Aorta (tissue), 5 donors: ENCODE measurements at regions not wholly inside any gene's neighbourhood (a gene's known extent, or its start where the extent isn't known, plus 50 kb on each side); places are given as distances from the start of the nearest gene placed in this dataset.

ENCODE experiments used
- ATAC-seq: fragments of 200-7000 bp; cut with Tn5 transposase; one replicate; pipeline ENCODE4 v1.9.1; 2022; ENCODE audit warnings: moderate library complexity; ENCODE audit not compliant: low FRiP score
- DNase-seq, 2 donors: peaks; one replicate each; pipeline ENCODE4 v3.0.0-alpha.2; 2020
- H3K27ac ChIP-seq, 2 donors: one replicate each; pipeline ENCODE4 v1.5.1; 2013; ENCODE audit warnings: low read length in 2 of 2, mild to moderate bottlenecking in 2 of 2, moderate library complexity in 2 of 2, control low read depth in 1 of 2, inconsistent platforms in 1 of 2, low read depth in 1 of 2
- H3K27me3 ChIP-seq, 2 donors: one replicate each; pipeline ENCODE4 v1.6.1; 2013; ENCODE audit warnings: control low read depth in 1 of 2, low read length in 1 of 2, mild to moderate bottlenecking in 1 of 2, moderate library complexity in 1 of 2; ENCODE audit not compliant: insufficient read depth in 2 of 2, control insufficient read depth in 1 of 2
- H3K36me3 ChIP-seq, 2 donors: one replicate each; pipeline ENCODE4 v1.6.1; 2013; ENCODE audit warnings: control low read depth in 1 of 2, low read length in 1 of 2, mild to moderate bottlenecking in 1 of 2; ENCODE audit not compliant: insufficient read depth in 2 of 2, control insufficient read depth in 1 of 2
- H3K4me1 ChIP-seq, 2 donors: one replicate each; pipeline ENCODE4 v1.6.1; 2013; ENCODE audit warnings: low read length in 2 of 2, control low read depth in 1 of 2, mild to moderate bottlenecking in 1 of 2, moderate library complexity in 1 of 2; ENCODE audit not compliant: insufficient read depth in 2 of 2, control insufficient read depth in 1 of 2
- H3K4me3 ChIP-seq, 2 donors: one replicate each; pipeline ENCODE4 v1.5.1; 2013; ENCODE audit warnings: low read length in 2 of 2, control low read depth in 1 of 2, mild to moderate bottlenecking in 1 of 2
- H3K9me3 ChIP-seq: one replicate; pipeline ENCODE4 v1.6.1; 2013; ENCODE audit warnings: mild to moderate bottlenecking, low read length; ENCODE audit not compliant: control insufficient read depth
- WGBS, 2 donors: extraction: QIAGEN DNeasy Blood & Tissue Kit; methylation state at CpG; one replicate each; pipeline ENCODE4 v1.1.7; 2013; 5-methylcytosine and 5-hydroxymethylcytosine counted together
- intact Hi-C, 2 donors: fragments of 100-400 bp; cut with DNase I; formaldehyde crosslinking; loops; one replicate each; pipeline versions ENCODE4 v1.14.2 to v1.15.0; 2022
- donor health status: healthy with polysubstance abuse.
- donor health status: Bipolar disorder and iron deficiency.
- donor health status: DM: no; HTN: no; CAD: no.
- donor health status: DM: no; HTN: no; CAD: no.
- donor health status: DM: yes; HTN: yes; CAD: no.

- Histone ChIP-seq H3K27me3 (no peaks in the 10 kb centered on the region), H3K4me1 (no peaks in the 10 kb centered on the region), H3K36me3 (no peaks in the 10 kb centered on the region), H3K4me3 (no peak overlapping the region), H3K27ac (no peak overlapping the region), H3K9me3 (peaks cover 2% of the 10 kb centered on the region)
- ATAC-seq (no peak), DNase-seq (no peak)
- intact Hi-C loops = no loop called here
- WGBS, 2 donors = 77 to 82% methylated on average over 4 of the region's 4 CpGs
Measured at GRCh38 chrX:40496728-40497127, 84.0 kb upstream of the ATP6AP2 start.

GRCh38 chrX:40495659-40496058 lies 85.1 kb upstream of the ATP6AP2 start:
- no peaks in the 10 kb centered on the region for H3K4me1 ChIP-seq
- intact Hi-C loops = no loop called here
- peaks cover 2% of the 10 kb centered on the region for H3K9me3 ChIP-seq
- DNase-seq (no peak), ATAC-seq (no peak)
- H3K27me3 ChIP-seq = no peaks in the 10 kb centered on the region
- H3K4me3 ChIP-seq = no peak overlapping the region
- no peaks in the 10 kb centered on the region for H3K36me3 ChIP-seq
- 0 to 95% methylated on average over 1 of the region's 1 CpG for WGBS, 2 donors
- H3K27ac ChIP-seq = no peak overlapping the region

GRCh38 chrX:40494005-40494404 lies 86.8 kb upstream of the ATP6AP2 start:
- WGBS, 2 donors = 74 to 81% methylated on average over 2 of the region's 2 CpGs
- Histone ChIP-seq H3K27me3 (no peaks in the 10 kb centered on the region), H3K36me3 (no peaks in the 10 kb centered on the region), H3K4me3 (no peak overlapping the region), H3K27ac (no peak overlapping the region), H3K4me1 (no peaks in the 10 kb centered on the region), H3K9me3 (peaks cover 2% of the 10 kb centered on the region)
- DNase-seq (no peak), ATAC-seq (no peak)
- intact Hi-C loops = no loop called here

GRCh38 chrX:40488296-40488695 lies 92.5 kb upstream of the ATP6AP2 start:
- no peak overlapping the region for H3K4me3 ChIP-seq
- 90 to 96% methylated on average over 4 of the region's 4 CpGs for WGBS, 2 donors
- intact Hi-C loops = no loop called here
- H3K27ac ChIP-seq = no peak overlapping the region
- ATAC-seq (no peak), DNase-seq (no peak)
- no peaks in the 10 kb centered on the region for H3K36me3 ChIP-seq
- no peaks in the 10 kb centered on the region for H3K27me3 ChIP-seq
- no peaks in the 10 kb centered on the region for H3K9me3 ChIP-seq
- H3K4me1 ChIP-seq = no peaks in the 10 kb centered on the region

- no peaks in the 10 kb centered on the region for H3K4me1 ChIP-seq
- no peak for ATAC-seq
- WGBS, 2 donors = 96 to 99% methylated on average over 1 of the region's 1 CpG
- no peaks in the 10 kb centered on the region for H3K36me3 ChIP-seq
- no peak overlapping the region for H3K4me3 ChIP-seq
- H3K9me3 ChIP-seq = no peaks in the 10 kb centered on the region
- no peak for DNase-seq
- no peak overlapping the region for H3K27ac ChIP-seq
- intact Hi-C loops = no loop called here
- no peaks in the 10 kb centered on the region for H3K27me3 ChIP-seq
Measured at GRCh38 chrX:40485973-40486372, 94.8 kb upstream of the ATP6AP2 start.

GRCh38 chrX:40485102-40485826 lies 95.5 kb upstream of the ATP6AP2 start:
- H3K27ac ChIP-seq = no peak overlapping the region
- no peaks in the 10 kb centered on the region for H3K27me3 ChIP-seq
- DNase-seq = no peak
- H3K36me3 ChIP-seq = no peaks in the 10 kb centered on the region
- no peaks in the 10 kb centered on the region for H3K4me1 ChIP-seq
- H3K4me3 ChIP-seq = no peak overlapping the region
- 87 to 94% methylated on average over 6 of the region's 6 CpGs for WGBS, 2 donors
- H3K9me3 ChIP-seq = no peaks in the 10 kb centered on the region
- ATAC-seq = no peak
- intact Hi-C loops = no loop called here

GRCh38 chrX:40484408-40485091 lies 96.2 kb upstream of the ATP6AP2 start:
- no peaks in the 10 kb centered on the region for H3K36me3 ChIP-seq
- H3K4me3 ChIP-seq = no peak overlapping the region
- DNase-seq (no peak), ATAC-seq (no peak)
- 56 to 79% methylated on average over 8 of the region's 8 CpGs for WGBS, 2 donors
- no peaks in the 10 kb centered on the region for H3K4me1 ChIP-seq
- H3K27me3 ChIP-seq = no peaks in the 10 kb centered on the region
- no peaks in the 10 kb centered on the region for H3K9me3 ChIP-seq
- no peak overlapping the region for H3K27ac ChIP-seq
- intact Hi-C loops = no loop called here

GRCh38 chrX:40483502-40483901 lies 97.3 kb upstream of the ATP6AP2 start:
- Histone ChIP-seq H3K9me3 (no peaks in the 10 kb centered on the region), H3K4me1 (no peaks in the 10 kb centered on the region), H3K4me3 (no peak overlapping the region), H3K27ac (no peak overlapping the region), H3K27me3 (no peaks in the 10 kb centered on the region), H3K36me3 (no peaks in the 10 kb centered on the region)
- intact Hi-C loops = no loop called here
- DNase-seq = no peak
- WGBS, 2 donors = 85 to 98% methylated on average over 2 of the region's 2 CpGs
- no peak for ATAC-seq

GRCh38 chrX:40479777-40480318 lies 100.9 kb upstream of the ATP6AP2 start:
- Histone ChIP-seq H3K4me1 (no peaks in the 10 kb centered on the region), H3K27ac (no peak overlapping the region), H3K9me3 (no peaks in the 10 kb centered on the region), H3K36me3 (no peaks in the 10 kb centered on the region), H3K4me3 (no peak overlapping the region), H3K27me3 (no peaks in the 10 kb centered on the region)
- intact Hi-C loops = no loop called here
- 83 to 94% methylated on average over 7 of the region's 7 CpGs for WGBS, 2 donors
- no peak for ATAC-seq
- no peak for DNase-seq
